ENCODE measurements at regions not wholly inside any gene's neighbourhood (a gene's known extent, or its start where the extent isn't known, plus 50 kb on each side); places are given as distances from the start of the nearest gene placed in this dataset.
A peak's percentile ranks its signal among the peaks of the same experiment; 100 is the strongest.
"Not testable (repeated sequence)": the region's sequence is repeated elsewhere in the genome, so short reads cannot be mapped to it uniquely, and the experiment has no call there.

- DNase-seq, result no peak
Observed at GRCh38 chr3:34396288-34396687, 597.9 kb downstream of the PDCD6IP start.

- DNase-seq, result no peak
Observed at GRCh38 chr3:34396956-34397355, 598.5 kb downstream of the PDCD6IP start.

- no peak for DNase-seq
Observed at GRCh38 chr3:34399401-34399800, 601.0 kb downstream of the PDCD6IP start.

GRCh38 chr3:34405159-34405558 lies 606.7 kb downstream of the PDCD6IP start:
- peak; percentile 53 for DNase-seq

GRCh38 chr3:34407281-34407680 lies 608.9 kb downstream of the PDCD6IP start:
- DNase-seq, result no peak

- DNase-seq, result no peak
Observed at GRCh38 chr3:34408088-34408487, 609.7 kb downstream of the PDCD6IP start.

- no peak for DNase-seq
Observed at GRCh38 chr3:34411596-34411995, 613.2 kb downstream of the PDCD6IP start.

GRCh38 chr3:34419801-34420200 lies 621.4 kb downstream of the PDCD6IP start:
- no peak for DNase-seq

GRCh38 chr3:34421762-34422161 lies 623.3 kb downstream of the PDCD6IP start:
- no peak for DNase-seq

GRCh38 chr3:34439796-34440195 lies 641.4 kb downstream of the PDCD6IP start:
- DNase-seq, result no peak

GRCh38 chr3:34444137-34444536 lies 645.7 kb downstream of the PDCD6IP start:
- no peak for DNase-seq

GRCh38 chr3:34449305-34449704 lies 650.9 kb downstream of the PDCD6IP start:
- DNase-seq, result no peak

GRCh38 chr3:34463414-34463813 lies 665.0 kb downstream of the PDCD6IP start:
- no peak for DNase-seq

GRCh38 chr3:34464646-34465045 lies 666.2 kb downstream of the PDCD6IP start:
- no peak for DNase-seq

- no peak for DNase-seq
Observed at GRCh38 chr3:34475851-34476250, 677.4 kb downstream of the PDCD6IP start.

- no peak for DNase-seq
Observed at GRCh38 chr3:34483311-34483887, 685.0 kb downstream of the PDCD6IP start.

- DNase-seq, result no peak
Observed at GRCh38 chr3:34504366-34504765, 705.9 kb downstream of the PDCD6IP start.

GRCh38 chr3:34504775-34505174 lies 706.3 kb downstream of the PDCD6IP start:
- no peak for DNase-seq

- no peak for DNase-seq
Observed at GRCh38 chr3:34508732-34509131, 710.3 kb downstream of the PDCD6IP start.

GRCh38 chr3:34511891-34512290 lies 713.5 kb downstream of the PDCD6IP start:
- no peak for DNase-seq

GRCh38 chr3:34519008-34519407 lies 720.6 kb downstream of the PDCD6IP start:
- not testable (repeated sequence) for DNase-seq

GRCh38 chr3:34531156-34531555 lies 732.7 kb downstream of the PDCD6IP start:
- DNase-seq, result no peak

- no peak for DNase-seq
Observed at GRCh38 chr3:34533451-34533850, 735.0 kb downstream of the PDCD6IP start.

- DNase-seq, result no peak
Observed at GRCh38 chr3:34534013-34534412, 735.6 kb downstream of the PDCD6IP start.

- no peak for DNase-seq
Observed at GRCh38 chr3:34544136-34544535, 745.7 kb downstream of the PDCD6IP start.
